Gastrocnemius medialis (tissue), 4 donors: ENCODE measurements at regions not wholly inside any gene's neighbourhood (a gene's known extent, or its start where the extent isn't known, plus 50 kb on each side); places are given as distances from the start of the nearest gene placed in this dataset.

Experiments
- POLR2A ChIP-seq, 2 donors: fragments of 450-650 bp; IDR thresholded peaks; one replicate each; pipeline ENCODE4 v1.6.1; 2017; ENCODE audit warnings: antibody characterized with exemption in 2 of 2, mild to moderate bottlenecking in 2 of 2, moderate library complexity in 2 of 2
- TF ChIP-seq, protein P1 (sequence below), 5 experiments: fragments of 450-650 bp in 3 of 5; fragments of 200-600 bp in 2 of 5; sonication (generic) in 2 of 5; IDR thresholded peaks in 4 of 5; conservative IDR thresholded peaks in 1 of 5; 1 replicate in 4 of 5; 2 replicates in 1 of 5; pipeline ENCODE4 v1.5.1; 2016 to 2019; ENCODE audit warnings: antibody characterized with exemption in 5 of 5, mild to moderate bottlenecking in 3 of 5, moderate library complexity in 3 of 5

DNA sequence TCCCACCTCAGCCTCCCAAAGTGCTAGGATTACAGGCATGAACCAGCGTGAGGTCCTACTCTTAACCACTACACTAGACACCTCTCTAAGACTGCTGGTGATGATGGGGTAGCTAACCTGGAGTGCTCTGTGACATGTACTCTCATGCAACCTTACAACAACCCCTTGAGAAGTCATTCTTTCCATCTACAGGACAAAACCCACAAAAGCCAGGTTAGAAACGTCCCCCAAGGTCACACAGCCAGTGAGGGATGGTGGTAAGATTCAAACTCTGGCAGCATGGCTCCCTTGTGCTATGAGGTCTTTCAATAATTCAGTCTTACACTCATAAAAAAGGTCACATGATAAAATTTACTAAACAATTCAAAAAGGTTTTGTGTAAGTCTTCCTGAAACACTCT lies 94.8 kb upstream of the SERTAD2 start:
- TF ChIP-seq, protein P1, sequence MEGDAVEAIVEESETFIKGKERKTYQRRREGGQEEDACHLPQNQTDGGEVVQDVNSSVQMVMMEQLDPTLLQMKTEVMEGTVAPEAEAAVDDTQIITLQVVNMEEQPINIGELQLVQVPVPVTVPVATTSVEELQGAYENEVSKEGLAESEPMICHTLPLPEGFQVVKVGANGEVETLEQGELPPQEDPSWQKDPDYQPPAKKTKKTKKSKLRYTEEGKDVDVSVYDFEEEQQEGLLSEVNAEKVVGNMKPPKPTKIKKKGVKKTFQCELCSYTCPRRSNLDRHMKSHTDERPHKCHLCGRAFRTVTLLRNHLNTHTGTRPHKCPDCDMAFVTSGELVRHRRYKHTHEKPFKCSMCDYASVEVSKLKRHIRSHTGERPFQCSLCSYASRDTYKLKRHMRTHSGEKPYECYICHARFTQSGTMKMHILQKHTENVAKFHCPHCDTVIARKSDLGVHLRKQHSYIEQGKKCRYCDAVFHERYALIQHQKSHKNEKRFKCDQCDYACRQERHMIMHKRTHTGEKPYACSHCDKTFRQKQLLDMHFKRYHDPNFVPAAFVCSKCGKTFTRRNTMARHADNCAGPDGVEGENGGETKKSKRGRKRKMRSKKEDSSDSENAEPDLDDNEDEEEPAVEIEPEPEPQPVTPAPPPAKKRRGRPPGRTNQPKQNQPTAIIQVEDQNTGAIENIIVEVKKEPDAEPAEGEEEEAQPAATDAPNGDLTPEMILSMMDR (IDR thresholded peaks at IDR 0.05 in 4 of 5, conservative IDR thresholded peaks at IDR 0.05 in 1 of 5) = no peak
- no peak for TF ChIP-seq POLR2A (IDR thresholded peaks at IDR 0.05)
